GM19455 (cell line): ENCODE measurements at regions not wholly inside any gene's neighbourhood (a gene's known extent, or its start where the extent isn't known, plus 50 kb on each side); places are given as distances from the start of the nearest gene placed in this dataset.

Experiments
- ATAC-seq: cut with Tn5 transposase; IDR thresholded peaks from one replicate; pipeline ENCODE4 v1.9.1; 2021; ENCODE audit not compliant: unreplicated experiment

DNA sequence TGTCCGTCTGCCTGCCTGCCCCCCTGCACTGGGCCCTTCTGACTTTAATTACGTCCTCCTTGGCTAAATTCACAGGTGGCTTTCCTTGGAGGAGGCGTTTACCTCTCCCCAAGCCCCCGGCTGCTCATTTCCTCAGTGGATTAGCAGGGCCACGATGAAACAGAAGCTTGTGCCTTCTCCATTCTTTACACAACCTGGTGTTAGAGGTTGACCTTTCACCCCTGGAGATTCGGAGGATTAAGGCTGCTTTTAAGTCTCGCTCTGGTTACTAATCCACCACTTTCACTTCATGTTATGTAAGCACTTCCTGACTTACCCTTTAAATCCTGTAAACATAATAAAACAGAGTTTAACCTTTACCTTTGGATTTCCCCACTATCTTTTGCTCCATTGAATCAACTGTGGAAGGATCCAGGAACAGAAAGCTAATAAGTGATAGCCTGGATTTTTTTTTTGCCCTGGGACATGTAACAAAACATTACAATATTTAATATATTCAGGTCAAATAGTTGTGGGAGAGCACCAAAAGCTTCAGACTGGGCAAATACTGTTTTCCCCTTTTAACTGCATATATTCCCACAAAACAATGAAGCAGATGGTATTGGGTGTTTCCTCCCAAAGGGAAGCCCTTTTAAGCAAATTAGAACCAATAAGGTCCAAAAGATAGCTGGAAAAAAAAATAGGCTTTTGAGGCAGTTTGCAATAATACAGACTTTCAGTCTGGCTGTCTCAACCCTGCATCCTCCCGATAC lies 370.2 kb downstream of the EN1 start:
- ATAC-seq, result no peak

DNA sequence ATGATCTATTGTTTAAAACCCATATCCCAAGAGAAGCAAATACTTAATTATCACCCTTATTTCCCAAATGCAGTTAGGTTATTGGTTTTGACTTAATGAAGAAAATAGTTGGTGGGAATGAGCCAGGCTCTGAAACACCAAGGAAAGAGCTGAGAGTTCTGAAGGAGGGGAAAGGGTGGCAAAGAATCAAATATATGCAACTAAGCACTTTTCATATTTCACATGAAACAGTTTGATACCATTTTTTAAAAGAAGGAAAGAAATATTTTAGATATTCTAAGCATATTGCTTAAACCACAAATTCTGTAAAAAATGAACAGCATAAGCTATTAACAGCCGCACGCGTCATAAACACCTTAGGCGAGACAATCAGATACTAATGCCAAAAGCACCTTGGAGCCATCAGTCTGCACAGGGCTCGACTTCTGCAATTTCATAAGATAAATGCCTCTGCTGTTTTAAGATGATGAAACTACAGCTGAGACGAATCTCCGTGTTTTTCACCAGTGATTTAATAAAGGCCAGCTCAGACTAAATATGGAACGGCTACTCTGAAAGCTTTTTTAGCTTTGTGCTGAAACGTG lies 371.7 kb downstream of the EN1 start:
- ATAC-seq, result no peak

DNA sequence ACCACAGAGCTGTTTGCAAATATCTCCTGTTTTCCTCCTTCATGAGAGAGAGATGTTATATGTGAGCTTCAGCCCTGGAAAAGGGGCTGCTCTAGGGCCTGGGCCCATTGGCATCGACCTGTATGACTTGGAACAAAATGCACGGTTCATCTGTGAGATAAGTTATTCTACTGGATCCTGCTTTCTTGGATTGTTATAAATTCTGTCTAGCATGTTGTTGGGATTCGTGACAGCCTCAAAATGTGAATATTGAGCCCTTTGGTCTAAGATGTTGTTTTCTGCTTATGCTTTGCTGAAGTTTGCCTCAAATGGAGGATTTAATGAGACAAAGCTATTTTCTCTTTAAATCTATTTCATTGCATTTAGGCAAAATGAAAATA lies 372.9 kb downstream of the EN1 start:
- ATAC-seq, result no peak

DNA sequence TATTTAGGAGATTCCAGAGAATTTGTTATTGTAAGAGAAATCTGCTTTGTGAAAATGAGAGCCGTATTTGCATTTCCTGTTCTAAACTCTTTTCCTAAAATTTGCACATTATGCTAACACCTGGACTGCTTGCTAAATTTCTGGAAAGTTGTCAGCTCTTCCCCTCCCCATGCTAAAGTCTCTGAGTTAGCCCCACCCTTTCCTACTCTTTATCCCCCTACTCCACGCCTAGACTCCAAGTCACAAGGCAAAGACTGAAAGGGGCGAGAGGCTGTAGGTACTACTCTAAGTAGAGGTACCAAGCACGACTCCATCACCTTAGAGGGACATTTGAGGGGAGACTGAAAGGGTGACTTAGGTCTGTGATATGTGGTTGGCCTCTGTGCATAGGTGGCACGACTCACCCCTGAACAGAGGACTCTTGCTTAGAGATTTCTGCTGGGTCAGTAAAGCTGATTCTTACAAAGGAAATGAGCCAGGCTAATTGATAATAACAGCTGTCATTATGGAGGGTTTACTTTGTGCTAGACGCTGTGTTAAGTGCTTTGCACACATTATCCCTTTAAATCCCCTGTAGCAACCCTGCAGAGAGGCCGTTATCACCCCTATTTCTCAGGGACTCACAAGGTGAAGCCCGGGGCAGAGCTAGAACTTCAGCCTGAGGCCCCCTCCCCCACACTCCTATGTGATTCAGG lies 373.5 kb downstream of the EN1 start:
- ATAC-seq, result no peak

- no peak for ATAC-seq
Observed at GRCh38 chr2:118473241-118473640, 374.2 kb downstream of the EN1 start.

DNA sequence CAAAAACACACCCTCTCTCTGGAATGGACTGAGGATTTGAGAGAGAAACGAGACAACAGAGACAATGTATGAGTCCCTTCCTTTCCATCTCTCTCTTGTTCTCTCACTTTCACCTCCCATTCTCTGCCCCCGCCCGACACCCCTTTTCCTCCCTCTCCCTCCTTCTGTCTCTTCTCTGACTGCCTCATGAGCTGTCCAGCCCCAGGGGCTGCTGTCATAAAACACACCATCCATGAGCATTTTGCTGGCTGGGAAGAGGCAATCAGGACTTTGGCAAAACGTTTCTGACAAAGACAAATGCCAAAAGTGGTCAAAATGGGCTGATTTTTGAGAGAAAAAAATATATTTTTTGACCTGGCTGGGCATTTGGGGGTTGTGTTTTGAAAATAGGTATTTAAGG lies 377.2 kb downstream of the EN1 start:
- ATAC-seq, result no peak

- no peak for ATAC-seq
Observed at GRCh38 chr2:118469103-118469502, 378.3 kb downstream of the EN1 start.

DNA sequence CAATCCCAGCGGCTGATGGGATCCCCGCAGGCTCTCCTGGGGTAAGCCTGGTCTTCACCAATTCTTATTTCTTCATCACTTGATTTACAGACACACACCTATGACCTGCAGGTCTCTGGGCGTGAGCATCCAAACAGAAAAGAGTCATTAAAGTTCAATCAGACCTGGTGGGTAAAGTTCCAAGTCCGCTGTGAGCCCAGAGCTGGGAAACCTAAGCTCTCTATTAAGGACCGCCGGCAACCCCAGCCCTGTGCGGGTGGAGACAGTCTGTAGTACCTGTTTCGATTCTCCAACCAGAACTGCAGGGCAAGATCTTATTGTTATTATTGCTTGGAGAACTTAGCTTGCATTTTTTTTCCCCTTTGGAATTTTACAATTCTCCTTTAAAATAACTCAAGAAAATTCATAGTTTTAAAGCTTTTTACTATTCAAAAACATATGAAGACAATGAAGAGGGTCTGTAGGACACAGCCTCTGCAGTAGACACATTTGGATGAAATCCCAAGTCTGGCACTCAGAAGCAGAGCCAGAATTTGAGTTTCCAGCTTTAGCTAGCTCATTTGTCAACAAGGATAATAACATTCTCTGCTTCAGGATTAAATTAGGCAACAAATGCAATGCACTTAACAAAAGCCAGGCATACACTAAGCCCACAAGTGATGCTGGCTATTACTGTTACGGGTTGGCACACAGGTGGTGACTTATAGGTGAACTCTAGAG lies 376.4 kb downstream of the INSIG2 start:
- ATAC-seq, result no peak

GRCh38 chr2:118464046-118464445 lies 375.8 kb downstream of the INSIG2 start:
- ATAC-seq, result no peak

- ATAC-seq, result no peak
Observed at GRCh38 chr2:118460425-118460824, 372.2 kb downstream of the INSIG2 start.

GRCh38 chr2:118459426-118459825 lies 371.2 kb downstream of the INSIG2 start:
- ATAC-seq, result no peak

- ATAC-seq, result no peak
Observed at GRCh38 chr2:118457951-118458350, 369.7 kb downstream of the INSIG2 start.

DNA sequence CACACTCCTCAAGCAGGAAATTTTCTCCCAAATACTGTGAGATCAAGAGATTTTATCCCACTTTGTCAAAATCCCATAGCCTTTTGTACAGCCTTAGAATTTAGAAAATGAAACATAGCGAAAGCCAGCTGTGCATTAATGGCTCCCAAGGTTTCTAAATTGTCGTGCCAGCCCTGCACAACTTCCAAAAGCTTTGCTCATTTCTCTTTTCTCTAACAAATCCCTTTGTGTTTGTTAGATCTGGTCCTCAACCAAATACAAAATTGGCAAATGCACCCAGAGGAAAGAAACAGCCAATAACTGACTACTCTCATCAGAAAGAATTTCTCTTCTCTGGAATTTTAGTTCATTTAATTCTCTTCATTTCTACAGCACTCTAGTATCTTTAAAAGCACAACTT lies 361.1 kb downstream of the INSIG2 start:
- no peak for ATAC-seq

DNA sequence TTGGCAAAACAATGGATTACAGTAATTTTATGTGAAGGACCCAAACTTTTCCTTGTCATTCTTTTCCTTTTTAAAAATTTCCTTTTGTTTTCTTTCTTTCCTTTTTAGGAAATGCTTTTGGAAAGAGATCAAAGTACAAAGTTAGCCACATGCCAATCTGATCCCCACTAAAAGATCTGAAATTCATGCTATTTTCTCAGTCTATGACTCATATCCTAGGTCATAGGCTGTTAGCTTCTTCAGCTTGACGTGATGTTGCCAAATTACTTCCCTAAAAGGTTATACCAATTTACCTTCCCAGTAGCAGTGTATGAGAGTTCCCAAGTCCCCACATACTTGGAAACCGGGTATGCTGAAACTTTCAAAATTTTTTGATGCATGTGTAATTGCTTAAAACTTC lies 355.3 kb downstream of the INSIG2 start:
- no peak for ATAC-seq

DNA sequence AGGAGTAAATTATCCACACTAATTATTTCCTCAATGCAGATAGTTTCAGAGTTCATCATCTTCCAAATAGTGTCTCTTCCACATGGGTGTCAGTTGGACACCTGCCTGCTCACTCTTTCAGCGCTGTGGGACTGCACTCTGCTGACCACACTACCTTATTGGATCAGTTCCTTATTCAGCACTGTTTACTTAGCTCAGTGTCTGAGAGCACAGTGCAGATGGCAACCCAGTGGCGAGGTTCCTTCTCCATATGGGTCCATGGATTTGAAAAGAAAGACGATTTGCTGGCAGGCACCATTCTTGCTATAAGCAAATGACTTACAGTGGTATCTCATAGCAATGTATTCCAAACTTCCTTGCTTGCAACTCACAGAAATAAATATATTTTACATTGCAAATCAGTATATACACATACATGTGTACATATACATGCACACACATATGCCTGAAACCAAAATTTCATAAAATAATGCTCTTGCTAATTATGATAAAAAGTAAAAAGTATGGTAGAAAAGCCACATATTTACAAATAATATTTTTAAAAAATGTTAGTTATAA lies 354.8 kb downstream of the INSIG2 start:
- no peak for ATAC-seq

GRCh38 chr2:118442046-118442445 lies 353.8 kb downstream of the INSIG2 start:
- no peak for ATAC-seq

DNA sequence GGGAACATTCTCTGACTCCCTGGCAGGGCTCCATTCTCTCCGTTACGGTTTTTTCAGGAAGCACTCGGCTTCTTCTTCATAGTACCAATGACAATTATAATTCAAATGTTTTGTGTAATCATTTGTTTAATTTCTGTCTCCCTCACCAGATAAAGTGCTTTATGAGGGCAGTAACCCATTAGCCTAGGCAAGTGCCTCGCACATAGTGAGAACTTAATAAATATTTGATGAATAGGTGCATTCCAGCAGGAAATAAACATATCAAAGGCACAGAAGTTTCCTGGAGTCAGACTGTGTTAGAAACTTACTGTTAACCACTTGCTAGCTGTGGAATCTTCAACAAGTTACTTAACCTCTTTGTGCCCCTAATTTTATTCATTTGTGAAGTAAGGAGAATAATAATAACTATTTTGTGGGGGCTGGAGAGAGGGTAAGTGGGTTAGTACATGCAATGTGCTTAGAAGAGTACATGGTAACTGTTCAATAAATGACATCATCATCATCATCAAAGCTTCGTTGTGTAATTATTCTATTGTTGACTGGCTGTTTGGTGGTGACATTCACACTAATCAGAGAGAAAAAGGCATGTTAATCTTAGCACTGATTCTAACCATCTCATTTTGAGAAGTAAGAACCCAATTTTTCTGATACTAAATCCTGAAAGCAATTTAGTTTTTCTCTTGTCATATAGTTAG lies 352.3 kb downstream of the INSIG2 start:
- ATAC-seq, result no peak

- no peak for ATAC-seq
Observed at GRCh38 chr2:118437501-118437900, 349.2 kb downstream of the INSIG2 start.

- no peak for ATAC-seq
Observed at GRCh38 chr2:118431997-118432396, 343.7 kb downstream of the INSIG2 start.

DNA sequence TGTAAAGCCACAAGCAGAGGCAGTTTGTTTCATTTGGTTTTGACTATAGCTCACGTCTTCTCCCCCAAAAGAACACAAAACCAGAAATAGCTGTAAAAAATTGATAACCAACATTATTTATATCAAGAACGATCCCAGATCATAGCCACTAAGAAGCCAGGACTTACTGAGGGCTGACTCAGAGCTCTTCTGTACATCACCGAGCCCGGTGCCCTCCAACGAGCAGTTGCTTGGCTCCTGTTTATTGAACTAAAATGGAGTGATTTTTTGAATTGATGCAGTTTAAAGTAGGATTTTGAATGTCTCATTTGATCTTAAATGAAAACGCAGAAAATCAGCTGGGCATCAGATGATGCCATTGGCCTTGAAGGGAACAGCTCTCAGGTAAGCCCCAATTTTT lies 343.3 kb downstream of the INSIG2 start:
- ATAC-seq, result no peak

- no peak for ATAC-seq
Observed at GRCh38 chr2:118431165-118431517, 342.9 kb downstream of the INSIG2 start.
